ENCODE measurements at regions not wholly inside any gene's neighbourhood (a gene's known extent, or its start where the extent isn't known, plus 50 kb on each side); places are given as distances from the start of the nearest gene placed in this dataset.
A peak's percentile ranks its signal among the peaks of the same experiment; 100 is the strongest.

GRCh38 chr5:56479696-56480077, 246.6 kb upstream of the ANKRD55 start:
- H3K9ac ChIP-seq (ENCODE audit: insufficient read depth in 1 of 2, low read depth in 2 of 2, low read length in 2 of 2) = no peak overlapping the region
- peaks cover 0 to 13% of the 10 kb centered on the region in 2 experiments; a peak in 2 of 5 replicates for H3K4me1 ChIP-seq (replicated peaks in 1 of 2; ENCODE audit: control insufficient read depth in 2 of 2, insufficient read depth in 2 of 2, low read length in 2 of 2)
- WGBS (ENCODE audit: insufficient coverage, low coverage, missing lambda C conversion rate) = under 1% methylated on average over 9 of the region's 9 CpGs
- intact Hi-C loops (cut with micrococcal nuclease) = no loop called here
- peaks cover 13 to 32% of the 10 kb centered on the region in 2 experiments for H3K27me3 ChIP-seq (ENCODE audit: control insufficient read depth in 2 of 2, insufficient read depth in 2 of 2, low read length in 2 of 2)
- 0 out of 4 replicates have a peak, but pooled peaks of 1 of the 2 experiments have one; percentile 20 for TF ChIP-seq RCOR1 (IDR thresholded peaks at IDR 0.05; ENCODE audit: borderline replicate concordance in 1 of 2, low read depth in 2 of 2, low read length in 2 of 2)
- TF ChIP-seq CHD7 (IDR thresholded peaks at IDR 0.05; ENCODE audit: low read depth, low read length) = no peak
- no peak for FAIRE-seq
- no peak overlapping the region for H3K27ac ChIP-seq (ENCODE audit: extremely low read depth, low read depth, low read length)
- no peaks in the 10 kb centered on the region for H3K9me3 ChIP-seq (replicated peaks; ENCODE audit: control insufficient read depth, insufficient read depth, low read depth, low read length)
- H3K79me2 ChIP-seq (ENCODE audit: control insufficient read depth, insufficient read depth, low read length) = no peaks in the 10 kb centered on the region
- no peak overlapping the region for H2AFZ ChIP-seq (ENCODE audit: low read depth, low read length)
- POLR2A ChIA-PET = interaction anchor here (0.9 kb wide), 1 partner anchor 68 kb away, joined by 3 read pairs; no protein-coding TSS in a partner anchor
- H3K4me2 ChIP-seq (ENCODE audit: insufficient read depth, low read length) = no peak overlapping the region
- H3K4me3 ChIP-seq = no peak overlapping the region
- H4K20me1 ChIP-seq (replicated peaks; ENCODE audit: control insufficient read depth, insufficient read depth, low read length) = no peaks in the 10 kb centered on the region
- in situ Hi-C loops (cut with MboI) = no loop called here
- H3K36me3 ChIP-seq (ENCODE audit: control insufficient read depth, insufficient read depth, low read length) = no peaks in the 10 kb centered on the region
- no peaks in the 10 kb centered on the region for H3K9me1 ChIP-seq (ENCODE audit: control insufficient read depth, insufficient read depth, low read length)
- CTCF ChIA-PET (ENCODE audit: low intra/inter-chr PET ratio) = interaction anchor here (0.6 kb wide), 1 partner anchor 106 kb away, joined by 3 read pairs; no protein-coding TSS in a partner anchor
- DNase-seq (ENCODE audit: extremely low read depth in 1 of 4, low spot score in 3 of 4) = no peak
- no peak for ATAC-seq
- BruUV-seq (replicated peaks) = no TSS peak

Measured in K562 (cell line).